Islet precursor cell (in vitro differentiated cells): ENCODE measurements at regions not wholly inside any gene's neighbourhood (a gene's known extent, or its start where the extent isn't known, plus 50 kb on each side); places are given as distances from the start of the nearest gene placed in this dataset.

Source experiments
- DNase-seq: peaks from one replicate; pipeline ENCODE4 v3.0.0-alpha.2; 2018

GRCh38 chr3:10743366-10744097 lies 72.5 kb upstream of the SLC6A11 start:
- peak; percentile 37 for DNase-seq

- DNase-seq, result peak; percentile 69
Observed at GRCh38 chr3:10744098-10744465, 71.9 kb upstream of the SLC6A11 start.

- DNase-seq, result no peak
Observed at GRCh38 chr3:10745392-10745791, 70.6 kb upstream of the SLC6A11 start.

- DNase-seq, result peak; percentile 10
Observed at GRCh38 chr3:10746001-10746400, 70.0 kb upstream of the SLC6A11 start.

- no peak for DNase-seq
Observed at GRCh38 chr3:10746684-10747083, 69.3 kb upstream of the SLC6A11 start.

GRCh38 chr3:10747341-10747740 lies 68.7 kb upstream of the SLC6A11 start:
- no peak for DNase-seq

- DNase-seq, result peak; percentile 32
Observed at GRCh38 chr3:10748040-10748439, 68.0 kb upstream of the SLC6A11 start.

GRCh38 chr3:10753964-10754363 lies 62.1 kb upstream of the SLC6A11 start:
- DNase-seq, result peak; percentile 88

GRCh38 chr3:10756546-10756945 lies 59.5 kb upstream of the SLC6A11 start:
- peak; percentile 27 for DNase-seq

- no peak for DNase-seq
Observed at GRCh38 chr3:10757021-10757820, 58.8 kb upstream of the SLC6A11 start.

GRCh38 chr3:10757821-10758130 lies 58.3 kb upstream of the SLC6A11 start:
- DNase-seq, result no peak

- DNase-seq, result peak; percentile 84
Observed at GRCh38 chr3:10758304-10759037, 57.6 kb upstream of the SLC6A11 start.

- DNase-seq, result no peak
Observed at GRCh38 chr3:10759495-10759894, 56.5 kb upstream of the SLC6A11 start.

GRCh38 chr3:10760199-10760598 lies 55.8 kb upstream of the SLC6A11 start:
- no peak for DNase-seq

GRCh38 chr3:10761583-10761982 lies 54.4 kb upstream of the SLC6A11 start:
- DNase-seq, result no peak

- no peak for DNase-seq
Observed at GRCh38 chr3:10762116-10762515, 53.9 kb upstream of the SLC6A11 start.

- DNase-seq, result peak; percentile 32
Observed at GRCh38 chr3:10762611-10763247, 53.3 kb upstream of the SLC6A11 start.

GRCh38 chr3:10763248-10763620 lies 52.8 kb upstream of the SLC6A11 start:
- DNase-seq, result peak; percentile 25

- peak; percentile 41 for DNase-seq
Observed at GRCh38 chr3:10763817-10764258, 52.2 kb upstream of the SLC6A11 start.

GRCh38 chr3:10764259-10765051 lies 51.6 kb upstream of the SLC6A11 start:
- peak; percentile 41 for DNase-seq

GRCh38 chr3:10766049-10766705 lies 49.9 kb upstream of the SLC6A11 start:
- peak; percentile 15 for DNase-seq
